CD4-positive, alpha-beta memory T cell (primary cell): ENCODE measurements at regions not wholly inside any gene's neighbourhood (a gene's known extent, or its start where the extent isn't known, plus 50 kb on each side); places are given as distances from the start of the nearest gene placed in this dataset.
"Not testable (repeated sequence)": the region's sequence is repeated elsewhere in the genome, so short reads cannot be mapped to it uniquely, and the experiment has no call there.

Experiments used
- CTCF ChIA-PET: fragments of 350-600 bp; sonication (Branson Sonifier 250); formaldehyde crosslinking; loops from one replicate; lab custom pipeline; 2021; ENCODE audit warnings: inconsistent platforms; ENCODE audit not compliant: partially characterized antibody; lab: Charles Lee
- POLR2A ChIA-PET: fragments of 350-600 bp; sonication (Branson Sonifier 250); formaldehyde crosslinking; loops from one replicate; lab custom pipeline; 2021; ENCODE audit not compliant: partially characterized antibody; lab: Charles Lee
- DNase-seq, 5 donors: peaks; one replicate each; pipeline versions ENCODE4 v3.0.0 to v3.0.0-alpha.2; 2020 to 2022; ENCODE audit warnings: mixed read lengths in 1 of 5
- H3K27ac ChIP-seq: one replicate; pipeline ENCODE4 v1.7.0; 2013; ENCODE audit warnings: low read depth, low read length
- H3K27me3 ChIP-seq: 2 replicates; pipeline ENCODE4 v1.7.0; 2013; ENCODE audit warnings: mild to moderate bottlenecking, low read length, moderate library complexity; ENCODE audit not compliant: insufficient read depth
- H3K36me3 ChIP-seq: 2 replicates; pipeline ENCODE4 v1.7.0; 2013; ENCODE audit warnings: mild to moderate bottlenecking, low read length, moderate library complexity; ENCODE audit not compliant: insufficient read depth
- H3K4me1 ChIP-seq: 2 replicates; pipeline ENCODE4 v1.7.0; 2013; ENCODE audit warnings: mild to moderate bottlenecking, low read length, moderate library complexity; ENCODE audit not compliant: insufficient read depth
- H3K4me3 ChIP-seq, 2 donors: one replicate each; pipeline ENCODE4 v1.7.0; 2013; ENCODE audit warnings: low read length in 2 of 2, mild to moderate bottlenecking in 1 of 2
- H3K9me3 ChIP-seq, 2 donors: one replicate each; pipeline ENCODE4 v1.7.0; 2013; ENCODE audit warnings: low read length in 2 of 2, control low read depth in 1 of 2; ENCODE audit not compliant: control insufficient read depth in 1 of 2
- H3K27ac Mint-ChIP-seq, 7 donors: one replicate each; pipeline ENCODE4 v1.8.0; 2020 to 2021; ENCODE audit warnings: mixed read lengths in 7 of 7, mild to moderate bottlenecking in 6 of 7, inconsistent platforms in 3 of 7, moderate library complexity in 3 of 7
- H3K27me3 Mint-ChIP-seq, 2 donors: one replicate each; pipeline ENCODE4 v1.8.0; 2020 to 2021; ENCODE audit warnings: mixed read lengths in 2 of 2
- H3K36me3 Mint-ChIP-seq, 2 donors: one replicate each; pipeline ENCODE4 v1.8.0; 2020 to 2021; ENCODE audit warnings: mixed read lengths in 2 of 2, inconsistent platforms in 1 of 2, mild to moderate bottlenecking in 1 of 2
- H3K4me1 Mint-ChIP-seq, 4 donors: one replicate each; pipeline ENCODE4 v1.8.0; 2020 to 2021; ENCODE audit warnings: mixed read lengths in 4 of 4, mild to moderate bottlenecking in 1 of 4
- H3K4me3 Mint-ChIP-seq, 8 donors: one replicate each; pipeline ENCODE4 v1.8.0; 2020 to 2021; ENCODE audit warnings: mixed read lengths in 8 of 8, mild to moderate bottlenecking in 7 of 8, moderate library complexity in 6 of 8, inconsistent platforms in 3 of 8
- H3K9me3 Mint-ChIP-seq, 8 donors: one replicate each; pipeline ENCODE4 v1.8.0; 2020 to 2021; ENCODE audit warnings: mixed read lengths in 8 of 8, mild to moderate bottlenecking in 5 of 8, inconsistent platforms in 3 of 8, moderate library complexity in 1 of 8
- intact Hi-C: fragments of 100-400 bp; cut with micrococcal nuclease; formaldehyde crosslinking; loops from one replicate; pipeline ENCODE4 v1.15.1; 2023

DNA sequence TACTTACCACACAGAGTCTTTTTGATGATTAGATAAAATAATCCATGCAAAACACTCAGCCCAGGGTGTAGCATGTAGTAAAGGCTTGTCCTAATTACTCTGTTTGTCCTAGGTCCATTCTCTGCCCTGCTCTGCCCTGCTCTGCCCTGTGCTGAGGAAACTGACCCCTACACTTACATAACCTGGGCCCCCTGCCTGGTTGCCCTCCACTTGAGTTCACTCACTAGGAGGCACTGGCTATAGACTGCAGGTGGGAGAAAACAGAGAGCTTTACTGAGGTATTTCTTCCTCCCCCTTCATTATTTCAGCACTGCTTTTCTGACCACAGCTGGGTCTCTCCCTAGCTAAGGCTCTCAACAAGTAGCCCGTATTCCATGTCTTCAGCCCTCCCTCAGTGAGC, 70.9 kb upstream of the TBX18 start:
- Histone ChIP-seq H3K4me1 (no peaks in the 10 kb centered on the region), H3K4me3 (no peak overlapping the region), H3K9me3 (no peaks in the 10 kb centered on the region), H3K27ac (no peak overlapping the region), H3K36me3 (no peaks in the 10 kb centered on the region), H3K27me3 (no peaks in the 10 kb centered on the region)
- CTCF ChIA-PET = no interaction called here
- no peaks in the 10 kb centered on the region for H3K4me1 Mint-ChIP-seq
- H3K36me3 Mint-ChIP-seq = no peaks in the 10 kb centered on the region
- peaks cover 0 to 11% (median 4%) of the 10 kb centered on the region in 8 donors for H3K9me3 Mint-ChIP-seq
- intact Hi-C loops = no loop called here
- H3K27ac Mint-ChIP-seq = no peak overlapping the region
- POLR2A ChIA-PET = no interaction called here
- no peak for DNase-seq
- no peaks in the 10 kb centered on the region for H3K27me3 Mint-ChIP-seq
- H3K4me3 Mint-ChIP-seq = no peak overlapping the region

DNA sequence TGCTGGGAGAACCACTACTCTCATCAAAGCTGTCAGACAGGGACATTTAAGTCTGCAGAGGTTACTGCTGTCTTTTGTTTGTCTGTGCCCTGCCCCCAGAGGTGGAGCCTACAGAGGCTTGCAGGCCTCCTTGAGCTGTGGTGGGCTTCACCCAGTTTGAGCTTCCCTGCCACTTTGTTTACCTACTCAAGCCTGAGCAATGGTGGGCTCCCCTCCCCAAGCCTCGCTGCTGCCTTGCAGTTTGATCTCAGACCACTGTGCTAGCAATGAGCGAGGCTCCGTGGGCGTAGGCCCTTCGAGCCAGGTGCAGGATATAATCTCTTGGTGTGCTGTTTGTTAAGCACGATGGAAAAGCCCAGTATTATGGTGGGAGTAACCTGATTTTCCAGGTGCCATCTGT, 67.5 kb upstream of the TBX18 start:
- H3K4me1 Mint-ChIP-seq, H3K27ac ChIP-seq, intact Hi-C loops, DNase-seq, H3K27ac Mint-ChIP-seq, H3K27me3 ChIP-seq, H3K27me3 Mint-ChIP-seq, H3K36me3 ChIP-seq, H3K4me3 Mint-ChIP-seq, POLR2A ChIA-PET, H3K36me3 Mint-ChIP-seq, CTCF ChIA-PET, H3K4me1 ChIP-seq, H3K9me3 ChIP-seq, H3K4me3 ChIP-seq: not testable (repeated sequence)
- H3K9me3 Mint-ChIP-seq = peaks cover 0 to 10% (median 2%) of the 10 kb centered on the region in 8 donors

DNA sequence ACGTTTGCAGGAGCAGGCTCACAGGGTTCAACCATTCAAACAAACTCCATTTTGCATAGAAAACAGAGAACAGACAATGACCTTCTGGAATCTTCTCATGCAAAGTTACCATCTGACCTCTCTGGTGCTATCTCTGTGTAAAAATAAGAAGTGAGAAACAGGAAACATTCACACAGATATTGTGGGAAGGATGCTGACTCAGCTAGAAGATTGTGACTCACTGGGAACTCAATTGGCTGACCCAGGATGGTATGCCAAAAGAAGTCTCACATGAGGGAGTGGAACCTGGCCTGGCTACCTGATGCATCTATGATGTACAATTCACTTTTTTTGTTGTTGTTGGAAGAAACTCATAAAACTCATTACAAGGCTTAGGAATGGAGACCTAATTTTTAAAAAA, 61.1 kb upstream of the TBX18 start:
- Mint-ChIP-seq H3K27ac (peak overlapping the region in 1 of 7 donors; percentile 30), H3K4me1 (no peaks in the 10 kb centered on the region), H3K9me3 (peaks cover 2 to 31% (median 4%) of the 10 kb centered on the region in 8 donors), H3K27me3 (no peaks in the 10 kb centered on the region), H3K36me3 (no peaks in the 10 kb centered on the region), H3K4me3 (no peak overlapping the region)
- no peaks in the 10 kb centered on the region for H3K36me3 ChIP-seq
- no peak overlapping the region for H3K4me3 ChIP-seq
- no peaks in the 10 kb centered on the region for H3K9me3 ChIP-seq
- H3K27ac ChIP-seq = no peak overlapping the region
- H3K27me3 ChIP-seq = no peaks in the 10 kb centered on the region
- CTCF ChIA-PET = no interaction called here
- DNase-seq = no peak
- intact Hi-C loops = no loop called here
- no peaks in the 10 kb centered on the region for H3K4me1 ChIP-seq
- POLR2A ChIA-PET = no interaction called here

DNA sequence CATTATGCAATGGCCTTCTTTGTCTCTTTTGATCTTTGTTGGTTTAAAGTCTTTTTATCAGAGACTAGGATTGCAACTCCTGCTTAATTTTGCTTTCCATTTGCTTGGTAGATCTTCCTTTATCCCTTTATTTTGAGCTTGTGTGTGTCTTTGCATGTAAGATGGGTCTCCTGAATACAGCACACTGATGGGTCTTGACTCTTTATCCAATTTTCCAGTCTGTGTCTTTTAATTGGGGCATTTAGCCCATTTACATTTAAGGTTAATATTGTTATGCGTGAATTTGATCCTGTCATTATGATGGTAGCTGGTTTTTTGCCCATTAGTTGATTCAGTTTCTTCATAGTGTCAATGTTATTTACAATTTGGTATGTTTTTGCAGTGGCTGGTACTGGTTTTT, 56.9 kb upstream of the TBX18 start:
- H3K36me3 Mint-ChIP-seq, CTCF ChIA-PET, intact Hi-C loops, H3K4me1 Mint-ChIP-seq, H3K9me3 ChIP-seq, H3K27me3 ChIP-seq, H3K27me3 Mint-ChIP-seq, H3K4me3 Mint-ChIP-seq, H3K36me3 ChIP-seq, H3K4me3 ChIP-seq, H3K27ac ChIP-seq, H3K27ac Mint-ChIP-seq, DNase-seq, POLR2A ChIA-PET, H3K4me1 ChIP-seq: not testable (repeated sequence)
- peaks cover 2 to 41% (median 6%) of the 10 kb centered on the region in 8 donors for H3K9me3 Mint-ChIP-seq

DNA sequence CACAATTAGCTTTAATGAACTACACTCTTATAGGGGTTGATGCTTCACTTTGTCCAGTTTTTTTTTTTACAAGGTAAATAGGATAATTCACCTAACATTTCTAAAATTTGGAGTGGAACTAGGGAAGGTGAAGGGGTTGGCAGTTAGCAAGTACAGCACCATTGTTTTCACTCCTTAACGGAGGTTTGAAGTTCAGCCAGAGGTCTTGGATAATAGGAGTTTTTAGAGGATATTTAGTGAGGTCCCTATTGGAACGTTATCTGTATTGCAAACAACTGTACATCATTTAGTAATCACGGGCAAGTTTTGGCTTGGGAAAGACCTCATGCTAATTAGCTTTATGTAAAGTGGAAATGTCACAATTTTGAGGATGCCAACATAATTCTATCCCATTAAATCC, 52.3 kb upstream of the TBX18 start:
- Mint-ChIP-seq H3K4me1 (no peaks in the 10 kb centered on the region), H3K27ac (no peak overlapping the region), H3K4me3 (no peak overlapping the region), H3K36me3 (no peaks in the 10 kb centered on the region), H3K27me3 (no peaks in the 10 kb centered on the region), H3K9me3 (peaks cover 0 to 24% (median 5%) of the 10 kb centered on the region in 8 donors)
- H3K4me1 ChIP-seq = no peaks in the 10 kb centered on the region
- H3K27me3 ChIP-seq = no peaks in the 10 kb centered on the region
- ChIA-PET POLR2A (no interaction called here), CTCF (no interaction called here)
- H3K27ac ChIP-seq = no peak overlapping the region
- H3K9me3 ChIP-seq = no peaks in the 10 kb centered on the region
- no peak overlapping the region for H3K4me3 ChIP-seq
- no peak for DNase-seq
- intact Hi-C loops = no loop called here
- H3K36me3 ChIP-seq = no peaks in the 10 kb centered on the region

DNA sequence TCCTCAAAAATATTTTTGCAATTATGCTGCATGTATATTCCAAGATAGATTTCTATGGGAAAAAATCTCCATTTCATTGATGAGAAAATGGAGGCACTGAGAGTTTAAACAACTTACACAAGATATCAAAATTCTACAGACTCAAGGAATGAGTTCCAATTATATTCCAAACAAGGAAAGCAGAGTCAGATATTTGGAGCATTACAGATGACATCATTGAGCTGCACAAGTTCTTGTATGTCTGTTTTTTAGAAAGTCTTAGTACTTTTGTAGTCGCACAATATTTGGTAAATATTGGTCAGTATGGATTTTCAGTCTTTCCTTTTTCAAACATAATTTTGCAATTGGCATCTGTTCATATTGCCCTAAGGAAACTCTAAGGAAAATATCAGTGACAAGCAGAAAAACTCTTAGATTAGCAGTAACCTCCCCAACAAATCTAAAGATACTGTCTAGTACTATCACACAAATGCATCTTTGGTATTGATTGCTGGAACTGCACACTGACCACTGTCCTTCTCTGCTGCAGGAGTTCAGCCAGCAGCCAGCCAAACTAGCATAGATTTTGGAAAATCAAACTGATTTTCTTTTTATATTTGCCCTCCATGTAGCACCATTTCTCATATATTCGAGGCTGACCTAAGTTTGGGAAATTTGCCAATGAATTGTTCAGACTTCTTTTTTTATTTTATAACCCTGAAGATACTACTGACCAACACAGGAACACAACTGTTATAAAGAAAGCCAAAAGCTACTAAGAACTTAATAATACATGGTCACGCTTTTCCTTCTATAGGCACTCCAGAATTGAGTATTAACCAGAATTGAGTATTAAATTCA, 51.7 kb upstream of the TBX18 start:
- no peak overlapping the region for H3K27ac ChIP-seq
- H3K27me3 ChIP-seq = no peaks in the 10 kb centered on the region
- Mint-ChIP-seq H3K9me3 (peaks cover 0 to 21% (median 5%) of the 10 kb centered on the region in 8 donors), H3K27me3 (no peaks in the 10 kb centered on the region), H3K36me3 (no peaks in the 10 kb centered on the region), H3K4me1 (no peaks in the 10 kb centered on the region), H3K27ac (no peak overlapping the region), H3K4me3 (no peak overlapping the region)
- no peaks in the 10 kb centered on the region for H3K36me3 ChIP-seq
- H3K4me3 ChIP-seq = no peak overlapping the region
- H3K4me1 ChIP-seq = no peaks in the 10 kb centered on the region
- DNase-seq = no peak
- ChIA-PET POLR2A (no interaction called here), CTCF (no interaction called here)
- no peaks in the 10 kb centered on the region for H3K9me3 ChIP-seq
- intact Hi-C loops = no loop called here
